Neural crest cell (in vitro differentiated cells): ENCODE measurements at regions not wholly inside any gene's neighbourhood (a gene's known extent, or its start where the extent isn't known, plus 50 kb on each side); places are given as distances from the start of the nearest gene placed in this dataset.

Experiments
- DNase-seq: peaks from one replicate; pipeline ENCODE4 v3.0.0; 2021; ENCODE audit warnings: low read depth, mixed read lengths, low spot score
- H3K27ac Mint-ChIP-seq: one replicate; pipeline ENCODE4 v1.8.0; 2021; ENCODE audit warnings: mild to moderate bottlenecking, mixed read lengths; ENCODE audit not compliant: unreplicated experiment
- H3K27me3 Mint-ChIP-seq: 2 replicates; pipeline ENCODE4 v1.8.0; 2021; ENCODE audit warnings: low read depth, mild to moderate bottlenecking, mixed read lengths
- H3K36me3 Mint-ChIP-seq: 2 replicates; pipeline ENCODE4 v1.8.0; 2021; ENCODE audit warnings: low read depth, mild to moderate bottlenecking, mixed read lengths
- H3K4me1 Mint-ChIP-seq: 2 replicates; pipeline ENCODE4 v1.8.0; 2021; ENCODE audit warnings: mixed read lengths
- H3K4me3 Mint-ChIP-seq: one replicate; pipeline ENCODE4 v1.8.0; 2021; ENCODE audit warnings: mild to moderate bottlenecking, mixed read lengths
- H3K9me3 Mint-ChIP-seq: 2 replicates; pipeline ENCODE4 v1.8.0; 2021; ENCODE audit warnings: mixed read lengths
- CTCF ChIP-seq: fragments of 200-600 bp; sonication (generic); conservative IDR thresholded peaks from 2 replicates; pipeline ENCODE4 v1.5.0; 2021; ENCODE audit warnings: antibody characterized with exemption, mild to moderate bottlenecking

- no peak for DNase-seq
- no peak for TF ChIP-seq CTCF
- peaks cover 3% of the 10 kb centered on the region for H3K9me3 Mint-ChIP-seq
- H3K36me3 Mint-ChIP-seq = no peaks in the 10 kb centered on the region
- H3K27ac Mint-ChIP-seq = no peak overlapping the region
- no peaks in the 10 kb centered on the region for H3K4me1 Mint-ChIP-seq
- no peaks in the 10 kb centered on the region for H3K27me3 Mint-ChIP-seq
- no peak overlapping the region for H3K4me3 Mint-ChIP-seq
Measured at GRCh38 chr12:38477340-38478090, 160.9 kb downstream of the ALG10B start.

DNA sequence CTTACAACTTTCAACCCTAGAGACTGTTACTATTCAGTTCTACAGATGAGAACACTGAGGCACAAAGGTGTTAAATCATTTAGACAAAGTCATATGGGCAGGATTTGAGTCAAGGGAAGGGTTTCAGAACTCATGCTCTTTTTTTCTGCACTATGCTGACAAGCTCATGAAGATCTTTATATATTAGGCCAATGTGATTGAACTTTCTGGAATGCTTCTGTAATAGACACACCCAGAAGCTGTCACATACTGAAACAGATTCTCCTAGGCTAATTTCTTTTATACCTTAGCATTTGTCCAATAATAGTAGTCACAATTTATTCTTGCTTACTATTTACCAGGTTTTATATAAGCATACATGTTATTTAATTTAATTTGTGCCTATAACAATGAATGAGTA, 164.0 kb downstream of the ALG10B start:
- H3K9me3 Mint-ChIP-seq = no peaks in the 10 kb centered on the region
- H3K27me3 Mint-ChIP-seq = no peaks in the 10 kb centered on the region
- H3K4me1 Mint-ChIP-seq = peaks cover 9% of the 10 kb centered on the region
- H3K36me3 Mint-ChIP-seq = no peaks in the 10 kb centered on the region
- no peak overlapping the region for H3K27ac Mint-ChIP-seq
- TF ChIP-seq CTCF = no peak
- no peak for DNase-seq
- no peak overlapping the region for H3K4me3 Mint-ChIP-seq

- H3K36me3 Mint-ChIP-seq = no peaks in the 10 kb centered on the region
- no peaks in the 10 kb centered on the region for H3K9me3 Mint-ChIP-seq
Measured at GRCh38 chr12:38484821-38485449, 168.4 kb downstream of the ALG10B start.

GRCh38 chr12:38488866-38489265, 172.3 kb downstream of the ALG10B start:
- no peak for TF ChIP-seq CTCF
- Mint-ChIP-seq H3K27me3 (no peaks in the 10 kb centered on the region), H3K9me3 (no peaks in the 10 kb centered on the region), H3K4me1 (peaks cover 20% of the 10 kb centered on the region), H3K4me3 (no peak overlapping the region), H3K36me3 (no peaks in the 10 kb centered on the region), H3K27ac (no peak overlapping the region)
- DNase-seq = no peak

More at GRCh38 chr12:38484821-38485449, 168.4 kb downstream of the ALG10B start:
- Mint-ChIP-seq H3K27me3 (no peaks in the 10 kb centered on the region), H3K4me1 (peaks cover 20% of the 10 kb centered on the region), H3K27ac (no peak overlapping the region), H3K4me3 (no peak overlapping the region)
- no peak for DNase-seq
- TF ChIP-seq CTCF = no peak

DNA sequence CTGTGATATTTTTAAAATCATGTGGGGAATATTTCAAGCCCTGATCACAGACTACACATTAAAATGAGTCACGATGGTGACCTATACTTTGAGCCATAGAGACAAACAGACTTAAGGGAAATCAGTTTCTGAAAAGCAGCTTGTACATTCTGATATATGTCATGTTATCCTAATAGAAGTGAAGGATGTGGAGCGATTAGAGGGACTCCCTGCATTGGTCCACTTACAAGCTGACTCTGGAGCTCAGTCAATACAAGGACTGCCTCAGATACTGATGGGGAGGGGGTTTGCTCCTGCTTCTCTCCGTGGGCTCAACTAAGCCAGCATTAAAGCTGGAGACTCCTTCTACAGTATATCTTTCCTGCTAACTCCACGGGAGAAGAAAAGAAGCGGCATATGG, 173.5 kb downstream of the ALG10B start:
- Mint-ChIP-seq H3K4me3 (no peak overlapping the region), H3K9me3 (no peaks in the 10 kb centered on the region), H3K27ac (no peak overlapping the region), H3K4me1 (peaks cover 16% of the 10 kb centered on the region), H3K27me3 (no peaks in the 10 kb centered on the region), H3K36me3 (no peaks in the 10 kb centered on the region)
- TF ChIP-seq CTCF = no peak
- DNase-seq = no peak
